Neural progenitor cell (in vitro differentiated cells): ENCODE measurements at regions not wholly inside any gene's neighbourhood (a gene's known extent, or its start where the extent isn't known, plus 50 kb on each side); places are given as distances from the start of the nearest gene placed in this dataset.

Experiments
- CTCF ChIP-seq: fragments of 200-600 bp; sonication (generic); IDR thresholded peaks from 2 replicates; pipeline ENCODE4 v1.5.1; 2017; ENCODE audit warnings: antibody characterized with exemption, mild to moderate bottlenecking
- EZH2 ChIP-seq: fragments of 200-600 bp; sonication (generic); IDR thresholded peaks from 2 replicates; pipeline ENCODE4 v1.6.1; 2017; ENCODE audit warnings: antibody characterized with exemption, mild to moderate bottlenecking, moderate library complexity

GRCh38 chr2:120826716-120827410, 91.2 kb downstream of the GLI2 start:
- TF ChIP-seq EZH2 (no peak), CTCF (no peak)
